H7 (cell line): ENCODE measurements at regions not wholly inside any gene's neighbourhood (a gene's known extent, or its start where the extent isn't known, plus 50 kb on each side); places are given as distances from the start of the nearest gene placed in this dataset.

Source experiments
- DNase-seq: peaks from one replicate; pipeline ENCODE4 v3.0.0; 2012
- H3K27me3 ChIP-seq: 2 replicates; pipeline ENCODE4 v1.6.0; 2011; ENCODE audit warnings: mild to moderate bottlenecking, low read length; ENCODE audit not compliant: control insufficient read depth, insufficient read depth
- H3K36me3 ChIP-seq: replicated peaks from 2 replicates; pipeline ENCODE4 v1.5.1; 2011; ENCODE audit warnings: low read length; ENCODE audit not compliant: control insufficient read depth, insufficient read depth
- H3K4me3 ChIP-seq: 2 replicates; pipeline ENCODE4 v1.5.1; 2011; ENCODE audit warnings: low read depth, mild to moderate bottlenecking, control low read depth, low read length, moderate library complexity; ENCODE audit not compliant: insufficient read depth

- Histone ChIP-seq H3K36me3 (peaks cover 1% of the 10 kb centered on the region; the same call in 1 of the 2 replicates), H3K4me3 (no peak overlapping the region), H3K27me3 (no peaks in the 10 kb centered on the region)
- no peak for DNase-seq
Measured at GRCh38 chrX:16528620-16529019, 121.3 kb upstream of the S100G start.
